HepG2 (cell line): ENCODE measurements at regions not wholly inside any gene's neighbourhood (a gene's known extent, or its start where the extent isn't known, plus 50 kb on each side); places are given as distances from the start of the nearest gene placed in this dataset.

Experiments
- KDM3A ChIP-seq: IDR thresholded peaks from 2 replicates; pipeline ENCODE4 v1.6.1; 2018; ENCODE audit warnings: low read depth, missing compliant biosample characterization
- LCORL ChIP-seq, 2 experiments: fragments of 450-650 bp in 1 of 2; sonication (generic) in 1 of 2; formaldehyde crosslinking in 1 of 2; IDR thresholded peaks; 2 replicates each; pipeline versions ENCODE4 v1.5.0 to v1.6.1; 2017 to 2020; ENCODE audit warnings: antibody characterized with exemption in 1 of 2, missing genetic modification reagents in 1 of 2
- MEF2D ChIP-seq: sonication (generic); formaldehyde crosslinking; IDR thresholded peaks from 2 replicates; pipeline ENCODE4 v1.5.1; 2020; ENCODE audit warnings: mild to moderate bottlenecking, missing genetic modification reagents
- TBX2 ChIP-seq: sonication (generic); formaldehyde crosslinking; IDR thresholded peaks from 2 replicates; pipeline ENCODE4 v1.5.0; 2020; ENCODE audit warnings: missing genetic modification reagents, mild to moderate bottlenecking, borderline replicate concordance
- ZNF143 ChIP-seq: sonication (generic); formaldehyde crosslinking; IDR thresholded peaks from 2 replicates; pipeline ENCODE4 v1.4.0; 2020; ENCODE audit warnings: missing genetic modification reagents
- TF ChIP-seq, protein P1 (sequence below): sonication (generic); formaldehyde crosslinking; IDR thresholded peaks from 2 replicates; pipeline ENCODE4 v1.4.0; 2020; ENCODE audit warnings: missing genetic modification reagents
- TF ChIP-seq, protein P2 (sequence below): sonication (generic); formaldehyde crosslinking; IDR thresholded peaks from 2 replicates; pipeline ENCODE4 v1.5.1; 2020; ENCODE audit warnings: mild to moderate bottlenecking, missing genetic modification reagents, moderate library complexity

DNA sequence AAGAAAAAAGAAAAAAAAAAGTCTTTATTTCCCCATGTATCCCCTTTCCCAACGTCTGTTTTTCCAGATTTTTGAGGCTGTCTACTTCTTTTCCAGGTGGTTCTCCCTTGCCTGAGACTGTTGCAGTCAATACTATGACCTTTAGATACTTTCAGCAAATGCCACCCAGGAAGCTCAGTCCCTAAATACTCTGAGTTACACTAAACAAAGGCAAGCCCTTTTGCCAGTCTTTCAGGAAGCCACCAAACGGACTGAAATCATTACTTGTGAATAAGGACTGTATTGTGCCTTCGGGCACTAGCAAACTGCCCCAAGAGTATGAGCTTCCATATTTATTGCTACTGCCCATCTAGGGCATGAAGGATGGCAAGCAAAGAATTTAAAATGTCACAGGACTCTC lies 621.3 kb downstream of the SUCLG1 start (continued):
- TF ChIP-seq, protein P1, sequence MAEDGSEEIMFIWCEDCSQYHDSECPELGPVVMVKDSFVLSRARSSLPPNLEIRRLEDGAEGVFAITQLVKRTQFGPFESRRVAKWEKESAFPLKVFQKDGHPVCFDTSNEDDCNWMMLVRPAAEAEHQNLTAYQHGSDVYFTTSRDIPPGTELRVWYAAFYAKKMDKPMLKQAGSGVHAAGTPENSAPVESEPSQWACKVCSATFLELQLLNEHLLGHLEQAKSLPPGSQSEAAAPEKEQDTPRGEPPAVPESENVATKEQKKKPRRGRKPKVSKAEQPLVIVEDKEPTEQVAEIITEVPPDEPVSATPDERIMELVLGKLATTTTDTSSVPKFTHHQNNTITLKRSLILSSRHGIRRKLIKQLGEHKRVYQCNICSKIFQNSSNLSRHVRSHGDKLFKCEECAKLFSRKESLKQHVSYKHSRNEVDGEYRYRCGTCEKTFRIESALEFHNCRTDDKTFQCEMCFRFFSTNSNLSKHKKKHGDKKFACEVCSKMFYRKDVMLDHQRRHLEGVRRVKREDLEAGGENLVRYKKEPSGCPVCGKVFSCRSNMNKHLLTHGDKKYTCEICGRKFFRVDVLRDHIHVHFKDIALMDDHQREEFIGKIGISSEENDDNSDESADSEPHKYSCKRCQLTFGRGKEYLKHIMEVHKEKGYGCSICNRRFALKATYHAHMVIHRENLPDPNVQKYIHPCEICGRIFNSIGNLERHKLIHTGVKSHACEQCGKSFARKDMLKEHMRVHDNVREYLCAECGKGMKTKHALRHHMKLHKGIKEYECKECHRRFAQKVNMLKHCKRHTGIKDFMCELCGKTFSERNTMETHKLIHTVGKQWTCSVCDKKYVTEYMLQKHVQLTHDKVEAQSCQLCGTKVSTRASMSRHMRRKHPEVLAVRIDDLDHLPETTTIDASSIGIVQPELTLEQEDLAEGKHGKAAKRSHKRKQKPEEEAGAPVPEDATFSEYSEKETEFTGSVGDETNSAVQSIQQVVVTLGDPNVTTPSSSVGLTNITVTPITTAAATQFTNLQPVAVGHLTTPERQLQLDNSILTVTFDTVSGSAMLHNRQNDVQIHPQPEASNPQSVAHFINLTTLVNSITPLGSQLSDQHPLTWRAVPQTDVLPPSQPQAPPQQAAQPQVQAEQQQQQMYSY (CRISPR knock-in tag) = no peak
- TF ChIP-seq, protein P2, sequence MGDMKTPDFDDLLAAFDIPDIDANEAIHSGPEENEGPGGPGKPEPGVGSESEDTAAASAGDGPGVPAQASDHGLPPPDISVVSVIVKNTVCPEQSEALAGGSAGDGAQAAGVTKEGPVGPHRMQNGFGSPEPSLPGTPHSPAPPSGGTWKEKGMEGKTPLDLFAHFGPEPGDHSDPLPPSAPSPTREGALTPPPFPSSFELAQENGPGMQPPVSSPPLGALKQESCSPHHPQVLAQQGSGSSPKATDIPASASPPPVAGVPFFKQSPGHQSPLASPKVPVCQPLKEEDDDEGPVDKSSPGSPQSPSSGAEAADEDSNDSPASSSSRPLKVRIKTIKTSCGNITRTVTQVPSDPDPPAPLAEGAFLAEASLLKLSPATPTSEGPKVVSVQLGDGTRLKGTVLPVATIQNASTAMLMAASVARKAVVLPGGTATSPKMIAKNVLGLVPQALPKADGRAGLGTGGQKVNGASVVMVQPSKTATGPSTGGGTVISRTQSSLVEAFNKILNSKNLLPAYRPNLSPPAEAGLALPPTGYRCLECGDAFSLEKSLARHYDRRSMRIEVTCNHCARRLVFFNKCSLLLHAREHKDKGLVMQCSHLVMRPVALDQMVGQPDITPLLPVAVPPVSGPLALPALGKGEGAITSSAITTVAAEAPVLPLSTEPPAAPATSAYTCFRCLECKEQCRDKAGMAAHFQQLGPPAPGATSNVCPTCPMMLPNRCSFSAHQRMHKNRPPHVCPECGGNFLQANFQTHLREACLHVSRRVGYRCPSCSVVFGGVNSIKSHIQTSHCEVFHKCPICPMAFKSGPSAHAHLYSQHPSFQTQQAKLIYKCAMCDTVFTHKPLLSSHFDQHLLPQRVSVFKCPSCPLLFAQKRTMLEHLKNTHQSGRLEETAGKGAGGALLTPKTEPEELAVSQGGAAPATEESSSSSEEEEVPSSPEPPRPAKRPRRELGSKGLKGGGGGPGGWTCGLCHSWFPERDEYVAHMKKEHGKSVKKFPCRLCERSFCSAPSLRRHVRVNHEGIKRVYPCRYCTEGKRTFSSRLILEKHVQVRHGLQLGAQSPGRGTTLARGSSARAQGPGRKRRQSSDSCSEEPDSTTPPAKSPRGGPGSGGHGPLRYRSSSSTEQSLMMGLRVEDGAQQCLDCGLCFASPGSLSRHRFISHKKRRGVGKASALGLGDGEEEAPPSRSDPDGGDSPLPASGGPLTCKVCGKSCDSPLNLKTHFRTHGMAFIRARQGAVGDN (CRISPR knock-in tag) = no peak
- TF ChIP-seq TBX2 (CRISPR knock-in tag) = no peak
- no peak for TF ChIP-seq ZNF143
- TF ChIP-seq MEF2D = no peak
- no peak for TF ChIP-seq KDM3A (CRISPR knock-in tag)
- TF ChIP-seq LCORL (IDR thresholded peaks at IDR 0.05) = no peak
- TF ChIP-seq LCORL (CRISPR knock-in tag; IDR thresholded peaks at IDR 0.05) = no peak
